GM13977 (cell line): ENCODE measurements at regions not wholly inside any gene's neighbourhood (a gene's known extent, or its start where the extent isn't known, plus 50 kb on each side); places are given as distances from the start of the nearest gene placed in this dataset.

ENCODE experiments used
- DNase-seq: peaks from one replicate; pipeline ENCODE4 v3.0.0; 2012; ENCODE audit warnings: low spot score
- CTCF ChIP-seq: IDR thresholded peaks from 2 replicates; pipeline ENCODE4 v1.5.1; 2012; ENCODE audit warnings: mild to moderate bottlenecking, control low read depth; ENCODE audit not compliant: insufficient read depth; ENCODE audit errors: extremely low read depth, missing control alignments
- in situ Hi-C: fragments of 300-500 bp; cut with MboI; formaldehyde crosslinking; loops from one replicate; pipeline ENCODE4 v1.12.0; 2022; ENCODE audit warnings: low sequenced_read_pairs, low pct_unique_long_range_greater_than_20kb, mixed read lengths, inconsistent platforms; ENCODE audit not compliant: unreplicated experiment

DNA sequence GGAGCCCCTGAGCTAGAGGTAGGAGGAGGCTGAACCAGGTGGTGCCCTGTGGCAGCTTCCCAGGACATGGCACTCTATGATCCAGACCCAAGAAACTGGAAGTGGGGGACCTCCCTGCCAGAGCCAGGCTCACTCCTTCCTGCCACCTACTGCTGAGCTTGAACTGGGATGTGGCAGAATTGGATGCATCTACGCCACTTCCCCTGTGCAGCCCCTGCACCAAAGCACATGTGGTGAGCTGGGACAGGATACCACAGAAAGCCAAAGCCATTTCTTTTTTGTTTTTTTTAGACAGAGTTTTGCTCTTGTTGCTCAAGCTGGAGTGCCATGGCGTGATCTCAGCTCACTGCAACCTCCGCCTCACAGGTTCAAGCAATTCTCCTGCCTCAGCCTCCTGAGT, 518.0 kb upstream of the PPP2R3A start:
- in situ Hi-C loops = no loop called here
- DNase-seq = no peak
- TF ChIP-seq CTCF = no peak

GRCh38 chr3:135448520-135448919, 517.0 kb upstream of the PPP2R3A start:
- no peak for DNase-seq
- no peak for TF ChIP-seq CTCF
- in situ Hi-C loops = no loop called here

- in situ Hi-C loops = no loop called here
- no peak for DNase-seq
- TF ChIP-seq CTCF = no peak
Observed at GRCh38 chr3:135449046-135449445, 516.5 kb upstream of the PPP2R3A start.

DNA sequence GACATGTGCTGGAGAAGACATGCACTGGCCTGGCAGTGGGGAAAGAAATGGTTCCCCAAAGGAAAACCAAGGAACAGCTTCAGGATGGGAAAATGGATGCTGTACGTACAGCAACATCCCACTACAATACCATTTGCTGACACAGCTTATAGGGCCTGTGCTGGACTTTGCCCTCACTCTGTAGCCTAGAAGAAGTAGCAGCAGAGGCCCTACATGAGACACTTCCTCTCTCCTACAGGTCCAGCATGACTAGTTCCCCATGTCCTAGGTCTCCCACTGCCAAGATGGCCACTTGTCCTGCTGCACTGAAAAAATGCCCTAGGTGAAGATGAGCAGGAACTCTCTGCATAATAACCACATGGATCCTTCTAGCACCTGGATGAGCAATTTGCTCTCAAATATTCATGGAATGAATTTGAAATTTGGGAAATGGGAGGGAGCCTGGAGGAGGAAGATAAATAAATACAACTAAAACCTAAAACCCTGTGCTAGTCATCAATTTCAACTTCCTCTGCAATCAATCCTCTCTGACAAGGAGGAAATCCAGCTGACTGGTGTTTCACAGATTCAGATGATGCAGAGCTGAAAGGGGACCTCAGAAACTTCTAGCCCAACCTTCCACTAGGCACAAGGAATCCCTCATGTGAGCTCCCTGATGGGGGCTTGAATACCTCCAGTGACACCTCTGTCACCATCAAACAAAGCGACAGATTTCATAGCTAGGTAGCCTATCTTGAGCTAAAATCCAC, 514.3 kb upstream of the PPP2R3A start:
- no peak for TF ChIP-seq CTCF
- DNase-seq = no peak
- in situ Hi-C loops = no loop called here

GRCh38 chr3:135452881-135453280, 512.6 kb upstream of the PPP2R3A start:
- in situ Hi-C loops = no loop called here
- no peak for DNase-seq
- no peak for TF ChIP-seq CTCF

DNA sequence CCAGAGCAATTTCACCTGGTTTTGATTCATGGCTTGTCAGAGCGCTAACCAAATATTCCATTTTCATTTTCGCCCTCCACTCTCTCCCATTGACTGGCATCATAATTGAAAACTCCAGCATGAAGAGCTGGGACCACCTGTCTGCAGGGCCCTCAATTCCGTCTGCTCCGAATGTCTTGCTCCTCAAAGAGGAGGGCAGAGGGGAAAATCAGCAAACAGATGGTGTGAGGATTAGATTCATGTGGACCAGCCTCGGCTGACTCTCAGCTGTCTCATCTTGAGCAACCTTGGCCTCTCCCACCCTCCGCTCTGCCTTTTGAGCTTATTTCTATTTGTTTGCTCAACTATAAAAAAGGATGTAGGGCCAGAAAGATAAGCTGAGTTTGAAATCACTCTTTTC, 512.2 kb upstream of the PPP2R3A start:
- in situ Hi-C loops = no loop called here
- no peak for DNase-seq
- TF ChIP-seq CTCF = no peak
